ENCODE measurements at regions not wholly inside any gene's neighbourhood (a gene's known extent, or its start where the extent isn't known, plus 50 kb on each side); places are given as distances from the start of the nearest gene placed in this dataset.

GRCh38 chr10:83908506-83908905 lies 230.8 kb upstream of the GHITM start:
- ATAC-seq (ENCODE audit: low FRiP score) (no peak), DNase-seq (ENCODE audit: low spot score) (no peak)
- TF ChIP-seq CTCF (IDR thresholded peaks at IDR 0.05) = no peak

- no peak for ATAC-seq (ENCODE audit: low FRiP score)
Measured at GRCh38 chr10:83909001-83909400, 230.3 kb upstream of the GHITM start.

GRCh38 chr10:83915801-83916200 lies 223.5 kb upstream of the GHITM start:
- DNase-seq (ENCODE audit: low spot score) (no peak), ATAC-seq (ENCODE audit: low FRiP score) (no peak)
- TF ChIP-seq CTCF (IDR thresholded peaks at IDR 0.05) = no peak

More at GRCh38 chr10:83909001-83909400, 230.3 kb upstream of the GHITM start:
- no peak for TF ChIP-seq CTCF (IDR thresholded peaks at IDR 0.05)
- DNase-seq (ENCODE audit: low spot score) = no peak

- DNase-seq (ENCODE audit: low spot score) (no peak), ATAC-seq (ENCODE audit: low FRiP score) (no peak)
- TF ChIP-seq CTCF (IDR thresholded peaks at IDR 0.05) = no peak
Measured at GRCh38 chr10:83917537-83918506, 221.5 kb upstream of the GHITM start.

GRCh38 chr10:83919187-83919586 lies 220.1 kb upstream of the GHITM start:
- ATAC-seq (ENCODE audit: low FRiP score) (no peak), DNase-seq (ENCODE audit: low spot score) (no peak)
- no peak for TF ChIP-seq CTCF (IDR thresholded peaks at IDR 0.05)

GRCh38 chr10:83921984-83922860 lies 217.1 kb upstream of the GHITM start:
- no peak for DNase-seq (ENCODE audit: low spot score)
- no peak for ATAC-seq (ENCODE audit: low FRiP score)
- TF ChIP-seq CTCF (IDR thresholded peaks at IDR 0.05) = no peak
